ENCODE measurements at regions not wholly inside any gene's neighbourhood (a gene's known extent, or its start where the extent isn't known, plus 50 kb on each side); places are given as distances from the start of the nearest gene placed in this dataset.
A peak's percentile ranks its signal among the peaks of the same experiment; 100 is the strongest.

GRCh38 chr17:36701429-36702099 lies 100.2 kb downstream of the MRM1 start:
- Histone ChIP-seq H3K9me3 (no peaks in the 10 kb centered on the region), H3K27ac (no peak overlapping the region), H3K4me3 (no peak overlapping the region), H3K36me3 (no peaks in the 10 kb centered on the region), H3K4me1 (peaks cover 4% of the 10 kb centered on the region), H3K27me3 (peaks cover 81% of the 10 kb centered on the region)
- TF ChIP-seq CTCF (IDR thresholded peaks at IDR 0.05): no peak
- no peak for TF ChIP-seq EP300 (IDR thresholded peaks at IDR 0.05)
- TF ChIP-seq POLR2AphosphoS5 (IDR thresholded peaks at IDR 0.05): no peak
- no peak for TF ChIP-seq POLR2A (IDR thresholded peaks at IDR 0.05)
- WGBS: 81% methylated on average over 13 of the region's 13 CpGs
- no peak for DNase-seq (ENCODE audit: low spot score in 2 of 2)

- no CpG with 5 or more reads among the region's 1 CpG for WGBS
- H3K27me3 ChIP-seq: peaks cover 72% of the 10 kb centered on the region
These were observed 101.3 kb downstream of the MRM1 start for GRCh38 chr17:36702636-36703035.

GRCh38 chr17:36703860-36704266 lies 102.5 kb downstream of the MRM1 start:
- no peak for DNase-seq (ENCODE audit: low spot score in 2 of 2)
- TF ChIP-seq POLR2A (IDR thresholded peaks at IDR 0.05) (no peak), POLR2AphosphoS5 (IDR thresholded peaks at IDR 0.05) (no peak)
- Histone ChIP-seq H3K4me3 (no peak overlapping the region), H3K36me3 (no peaks in the 10 kb centered on the region), H3K27ac (no peak overlapping the region), H3K27me3 (peaks cover 60% of the 10 kb centered on the region), H3K9me3 (no peaks in the 10 kb centered on the region), H3K4me1 (peaks cover 4% of the 10 kb centered on the region)
- 0% methylated on average over 1 of the region's 36 CpGs for WGBS

More at GRCh38 chr17:36702636-36703035, 101.3 kb downstream of the MRM1 start:
- no peak for DNase-seq (ENCODE audit: low spot score in 2 of 2)
- Histone ChIP-seq H3K4me1 (peaks cover 4% of the 10 kb centered on the region), H3K27ac (no peak overlapping the region), H3K4me3 (no peak overlapping the region), H3K9me3 (no peaks in the 10 kb centered on the region), H3K36me3 (no peaks in the 10 kb centered on the region)
- no peak for TF ChIP-seq CTCF (IDR thresholded peaks at IDR 0.05)

- H3K9me3 ChIP-seq: no peaks in the 10 kb centered on the region
- WGBS: 82% methylated on average over 9 of the region's 9 CpGs
- H3K36me3 ChIP-seq: no peaks in the 10 kb centered on the region
- no peak overlapping the region for H3K4me3 ChIP-seq
- H3K4me1 ChIP-seq: peaks cover 4% of the 10 kb centered on the region
- no peak for DNase-seq (ENCODE audit: low spot score in 2 of 2)
- TF ChIP-seq POLR2AphosphoS5 (IDR thresholded peaks at IDR 0.05) (no peak), POLR2A (IDR thresholded peaks at IDR 0.05) (no peak), CTCF (IDR thresholded peaks at IDR 0.05) (no peak), EP300 (IDR thresholded peaks at IDR 0.05) (no peak)
- H3K27me3 ChIP-seq: peaks cover 49% of the 10 kb centered on the region
- H3K27ac ChIP-seq: no peak overlapping the region
These were observed 104.0 kb downstream of the MRM1 start for GRCh38 chr17:36705283-36705795.

GRCh38 chr17:36705874-36706731 lies 104.7 kb downstream of the MRM1 start:
- H3K4me1 ChIP-seq: peaks cover 4% of the 10 kb centered on the region
- no peaks in the 10 kb centered on the region for H3K36me3 ChIP-seq
- H3K4me3 ChIP-seq: no peak overlapping the region
- no peak for TF ChIP-seq POLR2AphosphoS5 (IDR thresholded peaks at IDR 0.05)
- no peak for TF ChIP-seq EP300 (IDR thresholded peaks at IDR 0.05)
- TF ChIP-seq POLR2A (IDR thresholded peaks at IDR 0.05): no peak
- peak; percentile 22 to 46 for TF ChIP-seq CTCF (IDR thresholded peaks at IDR 0.05)
- 57% methylated on average over 15 of the region's 15 CpGs for WGBS
- no peak overlapping the region for H3K27ac ChIP-seq
- H3K9me3 ChIP-seq: no peaks in the 10 kb centered on the region
- DNase-seq (ENCODE audit: low spot score in 2 of 2): no peak
- H3K27me3 ChIP-seq: peaks cover 42% of the 10 kb centered on the region

All from suprapubic skin (tissue), 4 donors.